ENCODE measurements at regions not wholly inside any gene's neighbourhood (a gene's known extent, or its start where the extent isn't known, plus 50 kb on each side); places are given as distances from the start of the nearest gene placed in this dataset.

- Histone ChIP-seq H3K36me3 (ENCODE audit: control insufficient read depth in 2 of 2, extremely low read depth in 1 of 2, insufficient read depth in 2 of 2, low read length in 2 of 2) (no peaks in the 10 kb centered on the region), H3K79me2 (ENCODE audit: control insufficient read depth, insufficient read depth, low read length) (no peaks in the 10 kb centered on the region), H4K20me1 (ENCODE audit: control insufficient read depth, extremely low read depth, insufficient read depth, low read length) (no peaks in the 10 kb centered on the region), H3K4me2 (ENCODE audit: control insufficient read depth, extremely low read depth, insufficient read depth, low read depth, low read length) (no peak overlapping the region), H3K4me3 (ENCODE audit: control insufficient read depth in 2 of 3, extremely low read depth in 1 of 3, insufficient read depth in 2 of 3, low read depth in 1 of 3, low read length in 3 of 3) (no peak overlapping the region), H3K27me3 (ENCODE audit: control insufficient read depth, extremely low read depth, insufficient read depth, low read length) (peaks cover 13% of the 10 kb centered on the region), H3K9ac (ENCODE audit: control insufficient read depth, extremely low read depth, insufficient read depth, low read length) (no peak overlapping the region), H3K9me1 (ENCODE audit: control insufficient read depth, extremely low read depth, insufficient read depth, low read length) (no peaks in the 10 kb centered on the region), H2AFZ (ENCODE audit: control insufficient read depth, low read length) (no peak overlapping the region), H3K4me1 (ENCODE audit: control insufficient read depth, extremely low read depth, insufficient read depth, low read length) (no peaks in the 10 kb centered on the region), H3K9me3 (ENCODE audit: control insufficient read depth, low read depth, low read length) (no peaks in the 10 kb centered on the region), H3K27ac (ENCODE audit: control insufficient read depth, insufficient read depth, low read length) (no peak overlapping the region)
- FAIRE-seq (no peak), DNase-seq (ENCODE audit: low read depth, low spot score) (no peak)
- TF ChIP-seq EZH2 (IDR thresholded peaks at IDR 0.05; ENCODE audit: low read length) (no peak), CTCF (optimal IDR thresholded peaks at IDR 0.05 in 1 of 3, IDR thresholded peaks at IDR 0.05 in 1 of 3, conservative IDR thresholded peaks at IDR 0.05 in 1 of 3; ENCODE audit: extremely low read depth in 1 of 3, insufficient read depth in 2 of 3, low read length in 3 of 3) (no peak)
- dilution Hi-C loops (cut with MboI; ENCODE audit: extremely low pct_ligation_motif_present, low sequenced_read_pairs), result no loop called here
Observed at GRCh38 chr14:22379727-22380126, 209.3 kb downstream of the DAD1 start.

- Histone ChIP-seq H2AFZ (ENCODE audit: control insufficient read depth, low read length) (no peak overlapping the region), H3K79me2 (ENCODE audit: control insufficient read depth, insufficient read depth, low read length) (no peaks in the 10 kb centered on the region), H3K9ac (ENCODE audit: control insufficient read depth, extremely low read depth, insufficient read depth, low read length) (no peak overlapping the region), H4K20me1 (ENCODE audit: control insufficient read depth, extremely low read depth, insufficient read depth, low read length) (no peaks in the 10 kb centered on the region), H3K36me3 (ENCODE audit: control insufficient read depth in 2 of 2, extremely low read depth in 1 of 2, insufficient read depth in 2 of 2, low read length in 2 of 2) (no peaks in the 10 kb centered on the region), H3K4me2 (ENCODE audit: control insufficient read depth, extremely low read depth, insufficient read depth, low read depth, low read length) (no peak overlapping the region), H3K4me1 (ENCODE audit: control insufficient read depth, extremely low read depth, insufficient read depth, low read length) (no peaks in the 10 kb centered on the region), H3K9me1 (ENCODE audit: control insufficient read depth, extremely low read depth, insufficient read depth, low read length) (no peaks in the 10 kb centered on the region), H3K9me3 (ENCODE audit: control insufficient read depth, low read depth, low read length) (no peaks in the 10 kb centered on the region), H3K27me3 (ENCODE audit: control insufficient read depth, extremely low read depth, insufficient read depth, low read length) (peaks cover 6% of the 10 kb centered on the region), H3K4me3 (ENCODE audit: control insufficient read depth in 2 of 3, extremely low read depth in 1 of 3, insufficient read depth in 2 of 3, low read depth in 1 of 3, low read length in 3 of 3) (no peak overlapping the region), H3K27ac (ENCODE audit: control insufficient read depth, insufficient read depth, low read length) (no peak overlapping the region)
- no peak for TF ChIP-seq EZH2 (IDR thresholded peaks at IDR 0.05; ENCODE audit: low read length)
- no peak for TF ChIP-seq CTCF (optimal IDR thresholded peaks at IDR 0.05 in 1 of 3, IDR thresholded peaks at IDR 0.05 in 1 of 3, conservative IDR thresholded peaks at IDR 0.05 in 1 of 3; ENCODE audit: extremely low read depth in 1 of 3, insufficient read depth in 2 of 3, low read length in 3 of 3)
- FAIRE-seq, result no peak
- dilution Hi-C loops (cut with MboI; ENCODE audit: extremely low pct_ligation_motif_present, low sequenced_read_pairs), result no loop called here
- DNase-seq (ENCODE audit: low read depth, low spot score), result no peak
Observed at GRCh38 chr14:22378181-22378580, 210.8 kb downstream of the DAD1 start.
